ENCODE measurements at regions not wholly inside any gene's neighbourhood (a gene's known extent, or its start where the extent isn't known, plus 50 kb on each side); places are given as distances from the start of the nearest gene placed in this dataset.

DNA sequence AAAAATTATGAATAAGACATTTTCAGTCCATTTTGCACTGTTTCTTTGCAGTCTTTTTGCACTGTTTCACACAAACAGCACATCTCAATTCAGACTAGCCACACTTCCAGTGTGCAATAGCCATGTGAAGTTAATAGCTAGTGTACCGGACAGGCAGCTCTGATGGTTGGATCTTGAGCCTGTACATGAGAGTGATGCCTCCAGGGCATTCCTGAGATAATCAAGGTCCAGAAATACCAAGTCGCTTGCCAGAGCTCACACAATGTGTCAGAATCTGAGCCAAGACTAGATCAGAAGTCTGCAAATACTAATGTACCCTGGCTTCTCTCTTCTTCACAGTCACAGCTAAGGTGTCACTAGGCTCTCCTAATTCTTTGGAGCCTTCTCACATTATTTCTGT lies 180.2 kb downstream of the OSR1 start:
- no peaks in the 10 kb centered on the region for H3K4me1 ChIP-seq
- H3K27me3 ChIP-seq, result no peaks in the 10 kb centered on the region
- no peak overlapping the region for H3K4me3 ChIP-seq
- TF ChIP-seq, protein P1, sequence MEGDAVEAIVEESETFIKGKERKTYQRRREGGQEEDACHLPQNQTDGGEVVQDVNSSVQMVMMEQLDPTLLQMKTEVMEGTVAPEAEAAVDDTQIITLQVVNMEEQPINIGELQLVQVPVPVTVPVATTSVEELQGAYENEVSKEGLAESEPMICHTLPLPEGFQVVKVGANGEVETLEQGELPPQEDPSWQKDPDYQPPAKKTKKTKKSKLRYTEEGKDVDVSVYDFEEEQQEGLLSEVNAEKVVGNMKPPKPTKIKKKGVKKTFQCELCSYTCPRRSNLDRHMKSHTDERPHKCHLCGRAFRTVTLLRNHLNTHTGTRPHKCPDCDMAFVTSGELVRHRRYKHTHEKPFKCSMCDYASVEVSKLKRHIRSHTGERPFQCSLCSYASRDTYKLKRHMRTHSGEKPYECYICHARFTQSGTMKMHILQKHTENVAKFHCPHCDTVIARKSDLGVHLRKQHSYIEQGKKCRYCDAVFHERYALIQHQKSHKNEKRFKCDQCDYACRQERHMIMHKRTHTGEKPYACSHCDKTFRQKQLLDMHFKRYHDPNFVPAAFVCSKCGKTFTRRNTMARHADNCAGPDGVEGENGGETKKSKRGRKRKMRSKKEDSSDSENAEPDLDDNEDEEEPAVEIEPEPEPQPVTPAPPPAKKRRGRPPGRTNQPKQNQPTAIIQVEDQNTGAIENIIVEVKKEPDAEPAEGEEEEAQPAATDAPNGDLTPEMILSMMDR (IDR thresholded peaks at IDR 0.05), result no peak
- TF ChIP-seq POLR2A (IDR thresholded peaks at IDR 0.05), result no peak
- 69% methylated on average over 2 of the region's 2 CpGs for WGBS (ENCODE audit: insufficient coverage, low coverage, low lambda C conversion rate, missing lambda C conversion rate)
- ATAC-seq (no peak), DNase-seq (no peak)
- H3K36me3 ChIP-seq, result no peaks in the 10 kb centered on the region
- no peaks in the 10 kb centered on the region for H3K9me3 ChIP-seq
- no peak overlapping the region for H3K27ac ChIP-seq
- intact Hi-C loops (cut with DNase I), result no loop called here

DNA sequence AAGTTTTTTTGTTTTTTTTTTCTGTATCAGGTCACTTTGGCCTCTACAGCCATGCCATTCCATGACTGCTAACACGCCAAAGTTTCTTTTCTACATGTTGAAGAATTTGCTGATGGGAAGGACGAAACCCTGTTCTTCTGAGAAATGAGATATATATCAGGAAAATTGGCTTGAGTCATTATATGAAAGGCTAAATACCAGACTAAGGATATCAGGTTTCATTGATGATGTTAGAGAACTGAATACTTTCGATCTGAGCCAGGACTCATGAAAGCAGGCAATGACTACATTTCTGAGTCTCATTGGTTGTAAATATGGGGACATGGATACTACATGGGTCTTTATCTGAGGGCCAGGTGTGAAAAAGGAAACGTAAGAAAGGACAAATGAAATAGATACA lies 181.4 kb downstream of the OSR1 start:
- intact Hi-C loops (cut with DNase I), result no loop called here
- TF ChIP-seq POLR2A (IDR thresholded peaks at IDR 0.05), result no peak
- TF ChIP-seq, protein P1 (IDR thresholded peaks at IDR 0.05), result no peak
- no peaks in the 10 kb centered on the region for H3K4me1 ChIP-seq
- H3K4me3 ChIP-seq, result no peak overlapping the region
- H3K9me3 ChIP-seq, result no peaks in the 10 kb centered on the region
- H3K27me3 ChIP-seq, result no peaks in the 10 kb centered on the region
- H3K27ac ChIP-seq, result no peak overlapping the region
- no peaks in the 10 kb centered on the region for H3K36me3 ChIP-seq
- no peak for DNase-seq
- 79% methylated on average over 4 of the region's 4 CpGs for WGBS (ENCODE audit: insufficient coverage, low coverage, low lambda C conversion rate, missing lambda C conversion rate)
- ATAC-seq, result no peak

DNA sequence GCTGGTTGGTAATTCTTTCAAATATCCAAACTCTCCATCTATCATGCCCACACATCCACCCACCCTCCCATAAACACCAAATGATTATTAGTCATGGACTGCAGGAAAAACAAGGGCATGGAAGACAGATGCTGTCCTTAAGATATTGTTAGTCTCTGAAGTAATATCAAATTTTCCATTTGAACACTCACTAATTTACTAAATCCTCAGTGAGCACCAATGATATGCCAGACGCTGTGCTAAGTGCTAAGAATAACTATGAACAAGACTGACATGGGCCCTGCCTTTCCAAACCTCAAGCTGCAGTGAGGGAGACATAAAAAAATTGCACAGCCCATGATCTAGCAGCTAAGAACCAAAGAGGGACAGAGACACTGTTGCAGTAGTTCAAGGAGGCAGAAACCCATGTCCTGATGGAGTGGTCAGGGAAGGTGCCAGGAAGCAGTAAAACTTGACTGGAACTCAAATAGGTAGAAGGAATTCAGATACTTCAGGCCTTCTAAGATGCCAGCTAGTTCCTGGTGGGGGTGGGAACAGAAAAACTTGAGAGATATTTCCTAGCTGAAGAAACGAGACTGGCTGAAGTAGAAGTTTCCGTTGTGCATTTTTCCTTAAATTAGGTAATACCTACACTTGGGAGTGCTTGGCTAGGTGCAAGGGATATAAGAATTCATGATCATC lies 182.1 kb downstream of the OSR1 start:
- DNase-seq, result no peak
- Histone ChIP-seq H3K27me3 (no peaks in the 10 kb centered on the region), H3K4me3 (no peak overlapping the region), H3K36me3 (no peaks in the 10 kb centered on the region), H3K9me3 (no peaks in the 10 kb centered on the region), H3K4me1 (no peaks in the 10 kb centered on the region), H3K27ac (no peak overlapping the region)
- 83% methylated on average over 3 of the region's 3 CpGs for WGBS (ENCODE audit: insufficient coverage, low coverage, low lambda C conversion rate, missing lambda C conversion rate)
- ATAC-seq, result no peak
- intact Hi-C loops (cut with DNase I), result no loop called here
- no peak for TF ChIP-seq POLR2A (IDR thresholded peaks at IDR 0.05)
- TF ChIP-seq, protein P1 (IDR thresholded peaks at IDR 0.05), result no peak

DNA sequence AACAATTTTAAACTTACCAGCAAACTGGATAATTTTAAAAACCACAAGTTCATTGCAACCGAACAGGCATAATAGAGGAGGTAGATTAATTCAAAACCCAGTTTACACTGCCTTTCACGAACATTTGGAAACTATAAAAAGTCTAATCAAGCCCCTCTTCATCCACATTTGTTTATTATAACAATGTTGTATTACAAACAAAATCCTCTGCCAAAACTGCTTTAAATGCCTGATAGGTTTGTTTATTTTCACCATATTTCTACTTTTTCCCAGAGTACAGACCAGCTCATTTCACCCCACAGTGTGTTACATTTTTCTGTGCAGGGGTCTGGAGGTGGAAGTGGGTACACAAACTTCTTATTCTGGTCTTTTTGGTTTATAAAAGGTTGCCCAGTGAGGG lies 184.2 kb downstream of the OSR1 start:
- H3K4me3 ChIP-seq, result no peak overlapping the region
- no peaks in the 10 kb centered on the region for H3K4me1 ChIP-seq
- TF ChIP-seq, protein P1 (IDR thresholded peaks at IDR 0.05), result no peak
- TF ChIP-seq POLR2A (IDR thresholded peaks at IDR 0.05), result no peak
- H3K27ac ChIP-seq, result no peak overlapping the region
- ATAC-seq, result no peak
- intact Hi-C loops (cut with DNase I), result no loop called here
- no peaks in the 10 kb centered on the region for H3K27me3 ChIP-seq
- WGBS (ENCODE audit: insufficient coverage, low coverage, low lambda C conversion rate, missing lambda C conversion rate), result 64% methylated on average over 2 of the region's 2 CpGs
- DNase-seq, result no peak
- no peaks in the 10 kb centered on the region for H3K9me3 ChIP-seq
- no peaks in the 10 kb centered on the region for H3K36me3 ChIP-seq

DNA sequence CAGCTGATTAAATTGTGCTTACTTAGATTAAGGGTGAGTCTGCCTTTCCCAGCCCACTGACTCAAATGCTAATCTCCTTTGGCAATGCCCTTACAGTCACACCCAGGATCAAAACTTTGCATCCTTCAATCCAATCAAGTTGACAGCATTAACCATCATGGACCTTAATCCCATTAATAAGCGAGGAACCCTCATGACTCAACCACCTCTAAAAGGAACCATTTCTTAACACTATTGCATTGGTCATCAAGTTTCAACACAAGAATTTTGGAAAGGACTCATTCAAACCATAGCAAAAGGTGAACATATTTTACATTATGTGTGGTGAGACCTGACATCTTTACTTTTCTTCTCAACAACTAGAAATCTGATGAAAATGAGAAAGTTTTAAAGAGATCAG lies 187.0 kb downstream of the OSR1 start:
- H3K36me3 ChIP-seq, result no peaks in the 10 kb centered on the region
- 71% methylated on average over 1 of the region's 1 CpG for WGBS (ENCODE audit: insufficient coverage, low coverage, low lambda C conversion rate, missing lambda C conversion rate)
- no peaks in the 10 kb centered on the region for H3K27me3 ChIP-seq
- no peaks in the 10 kb centered on the region for H3K4me1 ChIP-seq
- no peak for DNase-seq
- H3K9me3 ChIP-seq, result no peaks in the 10 kb centered on the region
- H3K27ac ChIP-seq, result no peak overlapping the region
- no peak for ATAC-seq
- no peak overlapping the region for H3K4me3 ChIP-seq
- TF ChIP-seq, protein P1 (IDR thresholded peaks at IDR 0.05), result no peak
- no peak for TF ChIP-seq POLR2A (IDR thresholded peaks at IDR 0.05)
- intact Hi-C loops (cut with DNase I), result no loop called here
